ENCODE measurements at regions not wholly inside any gene's neighbourhood (a gene's known extent, or its start where the extent isn't known, plus 50 kb on each side); places are given as distances from the start of the nearest gene placed in this dataset.

GRCh38 chr4:79697444-79697843 lies 289.4 kb upstream of the GK2 start:
- TF ChIP-seq CTCF (IDR thresholded peaks at IDR 0.05) = no peak
- no peak for TF ChIP-seq POLR2AphosphoS5 (IDR thresholded peaks at IDR 0.05; ENCODE audit: insufficient read depth in 1 of 2, low read depth in 1 of 2)
